ENCODE measurements at regions not wholly inside any gene's neighbourhood (a gene's known extent, or its start where the extent isn't known, plus 50 kb on each side); places are given as distances from the start of the nearest gene placed in this dataset.

GRCh38 chr1:219757890-219758289 is 145.0 kb upstream of the ZC3H11B start:
- Mint-ChIP-seq H3K9me3 (peaks cover 0 to 3% (median 0%) of the 10 kb centered on the region in 5 donors), H3K36me3 (no peaks in the 10 kb centered on the region), H3K4me1 (no peaks in the 10 kb centered on the region), H3K27me3 (peaks cover 0 to 3% of the 10 kb centered on the region in 2 donors), H3K4me3 (no peak overlapping the region), H3K27ac (no peak overlapping the region)
- Histone ChIP-seq H3K4me3 (ENCODE audit: low read length) (no peak overlapping the region), H3K27ac (ENCODE audit: low read depth, low read length) (no peak overlapping the region), H3K4me1 (ENCODE audit: insufficient read depth, low read length) (no peaks in the 10 kb centered on the region), H3K27me3 (ENCODE audit: insufficient read depth, low read length, poor library complexity, severe bottlenecking) (no peaks in the 10 kb centered on the region), H3K9me3 (ENCODE audit: low read length) (no peaks in the 10 kb centered on the region), H3K36me3 (ENCODE audit: insufficient read depth, low read length) (no peaks in the 10 kb centered on the region)
- no peak for DNase-seq
- ChIA-PET CTCF (no interaction called here), POLR2A (no interaction called here)

DNA sequence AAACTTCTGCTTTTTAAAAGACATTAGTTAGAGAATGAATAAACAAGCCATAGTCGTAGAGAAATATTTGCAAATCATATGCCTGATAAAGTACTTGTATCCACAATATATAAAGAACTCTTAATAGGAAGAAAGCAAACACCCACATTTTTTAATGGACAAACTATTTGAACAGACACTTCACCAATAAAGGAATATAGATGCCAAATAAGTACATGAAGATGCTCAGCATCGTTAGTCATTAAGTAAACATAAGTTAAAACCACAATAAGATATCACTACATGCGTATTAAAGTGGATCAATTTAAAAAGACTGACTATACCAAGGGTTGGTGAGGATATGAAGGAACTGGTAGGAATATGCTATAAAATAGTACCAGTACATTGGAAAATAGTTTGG is 142.3 kb upstream of the ZC3H11B start:
- Mint-ChIP-seq H3K9me3 (peaks cover 0 to 6% (median 0%) of the 10 kb centered on the region in 5 donors), H3K27ac (no peak overlapping the region), H3K4me3 (no peak overlapping the region), H3K4me1 (no peaks in the 10 kb centered on the region), H3K36me3 (no peaks in the 10 kb centered on the region), H3K27me3 (peaks cover 0 to 3% of the 10 kb centered on the region in 2 donors)
- H3K4me3 ChIP-seq (ENCODE audit: low read length): no peak overlapping the region
- no peaks in the 10 kb centered on the region for H3K36me3 ChIP-seq (ENCODE audit: insufficient read depth, low read length)
- no peaks in the 10 kb centered on the region for H3K9me3 ChIP-seq (ENCODE audit: low read length)
- no peak for DNase-seq
- no peak overlapping the region for H3K27ac ChIP-seq (ENCODE audit: low read depth, low read length)
- H3K27me3 ChIP-seq (ENCODE audit: insufficient read depth, low read length, poor library complexity, severe bottlenecking): no peaks in the 10 kb centered on the region
- H3K4me1 ChIP-seq (ENCODE audit: insufficient read depth, low read length): no peaks in the 10 kb centered on the region
- ChIA-PET POLR2A (no interaction called here), CTCF (no interaction called here)

GRCh38 chr1:219754767-219755166 is 141.9 kb upstream of the ZC3H11B start:
- Histone ChIP-seq H3K36me3 (ENCODE audit: insufficient read depth, low read length) (no peaks in the 10 kb centered on the region), H3K27ac (ENCODE audit: low read depth, low read length) (no peak overlapping the region), H3K9me3 (ENCODE audit: low read length) (no peaks in the 10 kb centered on the region), H3K4me3 (ENCODE audit: low read length) (no peak overlapping the region), H3K4me1 (ENCODE audit: insufficient read depth, low read length) (no peaks in the 10 kb centered on the region), H3K27me3 (ENCODE audit: insufficient read depth, low read length, poor library complexity, severe bottlenecking) (no peaks in the 10 kb centered on the region)
- ChIA-PET CTCF (no interaction called here), POLR2A (no interaction called here)
- peaks cover 0 to 3% of the 10 kb centered on the region in 2 donors for H3K27me3 Mint-ChIP-seq
- no peak overlapping the region for H3K27ac Mint-ChIP-seq
- no peaks in the 10 kb centered on the region for H3K4me1 Mint-ChIP-seq
- no peaks in the 10 kb centered on the region for H3K36me3 Mint-ChIP-seq
- H3K4me3 Mint-ChIP-seq: no peak overlapping the region
- peaks cover 0 to 6% (median 0%) of the 10 kb centered on the region in 5 donors for H3K9me3 Mint-ChIP-seq
- no peak for DNase-seq

GRCh38 chr1:219753914-219754313 is 141.0 kb upstream of the ZC3H11B start:
- DNase-seq: no peak
- no peak overlapping the region for H3K4me3 ChIP-seq (ENCODE audit: low read length)
- H3K4me1 Mint-ChIP-seq: no peaks in the 10 kb centered on the region
- CTCF ChIA-PET: no interaction called here
- H3K27me3 Mint-ChIP-seq: peaks cover 0 to 2% of the 10 kb centered on the region in 2 donors
- H3K27ac Mint-ChIP-seq: no peak overlapping the region
- H3K4me1 ChIP-seq (ENCODE audit: insufficient read depth, low read length): no peaks in the 10 kb centered on the region
- H3K9me3 ChIP-seq (ENCODE audit: low read length): no peaks in the 10 kb centered on the region
- peaks cover 0 to 6% (median 0%) of the 10 kb centered on the region in 5 donors for H3K9me3 Mint-ChIP-seq
- no peaks in the 10 kb centered on the region for H3K36me3 ChIP-seq (ENCODE audit: insufficient read depth, low read length)
- H3K4me3 Mint-ChIP-seq: no peak overlapping the region
- H3K36me3 Mint-ChIP-seq: no peaks in the 10 kb centered on the region
- H3K27me3 ChIP-seq (ENCODE audit: insufficient read depth, low read length, poor library complexity, severe bottlenecking): no peaks in the 10 kb centered on the region
- H3K27ac ChIP-seq (ENCODE audit: low read depth, low read length): no peak overlapping the region
- POLR2A ChIA-PET: no interaction called here

- Histone ChIP-seq H3K36me3 (ENCODE audit: insufficient read depth, low read length) (no peaks in the 10 kb centered on the region), H3K9me3 (ENCODE audit: low read length) (no peaks in the 10 kb centered on the region), H3K27me3 (ENCODE audit: insufficient read depth, low read length, poor library complexity, severe bottlenecking) (no peaks in the 10 kb centered on the region), H3K27ac (ENCODE audit: low read depth, low read length) (no peak overlapping the region), H3K4me1 (ENCODE audit: insufficient read depth, low read length) (no peaks in the 10 kb centered on the region), H3K4me3 (ENCODE audit: low read length) (no peak overlapping the region)
- no peaks in the 10 kb centered on the region for H3K36me3 Mint-ChIP-seq
- CTCF ChIA-PET: no interaction called here
- H3K9me3 Mint-ChIP-seq: peaks cover 0 to 6% (median 0%) of the 10 kb centered on the region in 5 donors
- H3K4me3 Mint-ChIP-seq: no peak overlapping the region
- H3K4me1 Mint-ChIP-seq: no peaks in the 10 kb centered on the region
- H3K27ac Mint-ChIP-seq: no peak overlapping the region
- no peak for DNase-seq
- H3K27me3 Mint-ChIP-seq: peaks cover 0 to 2% of the 10 kb centered on the region in 2 donors
- POLR2A ChIA-PET: no interaction called here
Measured at GRCh38 chr1:219752645-219753044, 139.7 kb upstream of the ZC3H11B start.

DNA sequence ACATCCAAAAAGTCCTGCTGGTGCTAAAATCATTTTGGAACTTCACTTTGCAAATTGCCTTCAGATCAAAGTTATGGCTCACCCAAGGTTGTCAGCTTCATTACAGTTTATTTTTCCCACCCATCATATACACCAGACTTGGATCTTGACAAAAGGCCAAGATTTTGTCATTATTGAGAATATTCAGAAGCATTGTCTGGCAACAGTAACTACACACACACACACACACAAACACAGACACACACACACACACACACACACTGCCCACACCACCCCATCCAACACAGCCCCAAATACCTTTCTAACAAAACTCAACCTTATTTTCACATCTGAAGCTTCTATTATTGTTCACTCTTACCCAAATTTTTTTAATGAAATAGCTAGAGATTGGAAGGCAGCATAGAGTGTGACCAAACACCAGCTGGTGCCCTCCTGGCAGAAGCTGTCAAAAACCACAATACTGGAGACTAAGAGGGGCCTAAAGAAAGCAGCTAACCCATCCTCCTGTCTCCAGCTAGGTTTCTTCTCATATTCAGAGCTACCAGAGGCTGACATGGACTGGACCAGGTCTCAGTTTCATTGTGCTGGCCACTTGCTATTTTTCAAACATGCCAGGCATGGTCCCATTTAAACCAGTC is 139.1 kb upstream of the ZC3H11B start:
- H3K9me3 Mint-ChIP-seq: peaks cover 0 to 6% (median 0%) of the 10 kb centered on the region in 5 donors
- CTCF ChIA-PET: no interaction called here
- H3K4me3 ChIP-seq (ENCODE audit: low read length): no peak overlapping the region
- no peaks in the 10 kb centered on the region for H3K9me3 ChIP-seq (ENCODE audit: low read length)
- no peak overlapping the region for H3K4me3 Mint-ChIP-seq
- no peaks in the 10 kb centered on the region for H3K4me1 Mint-ChIP-seq
- H3K4me1 ChIP-seq (ENCODE audit: insufficient read depth, low read length): no peaks in the 10 kb centered on the region
- DNase-seq: no peak
- H3K27me3 ChIP-seq (ENCODE audit: insufficient read depth, low read length, poor library complexity, severe bottlenecking): no peaks in the 10 kb centered on the region
- no peak overlapping the region for H3K27ac Mint-ChIP-seq
- no peak overlapping the region for H3K27ac ChIP-seq (ENCODE audit: low read depth, low read length)
- no peaks in the 10 kb centered on the region for H3K36me3 ChIP-seq (ENCODE audit: insufficient read depth, low read length)
- POLR2A ChIA-PET: no interaction called here
- no peaks in the 10 kb centered on the region for H3K36me3 Mint-ChIP-seq
- H3K27me3 Mint-ChIP-seq: peaks cover 0 to 2% of the 10 kb centered on the region in 2 donors

DNA sequence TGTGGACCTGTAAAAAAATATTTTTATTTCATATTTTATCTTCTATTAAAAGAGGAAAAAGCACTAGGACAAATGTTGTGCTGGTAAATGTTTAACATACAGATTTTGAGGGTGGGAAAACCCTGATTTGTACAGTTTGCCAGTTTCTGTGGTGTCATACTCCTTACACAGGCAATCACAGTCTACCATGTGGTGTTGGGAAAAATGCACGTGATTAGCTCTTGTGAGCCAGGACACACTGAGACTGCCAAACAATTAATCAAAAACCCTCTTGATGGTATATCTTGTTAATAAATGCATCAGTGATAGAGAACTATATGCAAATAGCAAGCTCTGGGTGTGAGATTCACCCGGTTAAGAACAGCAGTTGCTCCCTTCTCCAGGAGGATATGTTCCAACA is 136.5 kb upstream of the ZC3H11B start:
- Histone ChIP-seq H3K27me3 (ENCODE audit: insufficient read depth, low read length, poor library complexity, severe bottlenecking) (no peaks in the 10 kb centered on the region), H3K9me3 (ENCODE audit: low read length) (no peaks in the 10 kb centered on the region), H3K27ac (ENCODE audit: low read depth, low read length) (no peak overlapping the region), H3K4me1 (ENCODE audit: insufficient read depth, low read length) (no peaks in the 10 kb centered on the region), H3K36me3 (ENCODE audit: insufficient read depth, low read length) (no peaks in the 10 kb centered on the region), H3K4me3 (ENCODE audit: low read length) (no peak overlapping the region)
- Mint-ChIP-seq H3K27me3 (peaks cover 0 to 2% of the 10 kb centered on the region in 2 donors), H3K36me3 (no peaks in the 10 kb centered on the region), H3K27ac (no peak overlapping the region), H3K9me3 (peaks cover 0 to 9% (median 0%) of the 10 kb centered on the region in 5 donors), H3K4me1 (no peaks in the 10 kb centered on the region), H3K4me3 (no peak overlapping the region)
- ChIA-PET CTCF (no interaction called here), POLR2A (no interaction called here)
- DNase-seq: no peak

GRCh38 chr1:219746141-219746540 is 133.2 kb upstream of the ZC3H11B start:
- no peaks in the 10 kb centered on the region for H3K27me3 Mint-ChIP-seq
- ChIA-PET POLR2A (no interaction called here), CTCF (no interaction called here)
- no peaks in the 10 kb centered on the region for H3K4me1 Mint-ChIP-seq
- peaks cover 0 to 5% (median 0%) of the 10 kb centered on the region in 5 donors for H3K9me3 Mint-ChIP-seq
- H3K4me3 Mint-ChIP-seq: no peak overlapping the region
- Histone ChIP-seq H3K27me3 (ENCODE audit: insufficient read depth, low read length, poor library complexity, severe bottlenecking) (no peaks in the 10 kb centered on the region), H3K4me1 (ENCODE audit: insufficient read depth, low read length) (no peaks in the 10 kb centered on the region), H3K36me3 (ENCODE audit: insufficient read depth, low read length) (no peaks in the 10 kb centered on the region), H3K27ac (ENCODE audit: low read depth, low read length) (no peak overlapping the region), H3K9me3 (ENCODE audit: low read length) (no peaks in the 10 kb centered on the region), H3K4me3 (ENCODE audit: low read length) (no peak overlapping the region)
- no peak for DNase-seq
- no peak overlapping the region for H3K27ac Mint-ChIP-seq
- no peaks in the 10 kb centered on the region for H3K36me3 Mint-ChIP-seq

Data from CD8-positive, alpha-beta memory T cell (primary cell).